ENCODE measurements at regions not wholly inside any gene's neighbourhood (a gene's known extent, or its start where the extent isn't known, plus 50 kb on each side); places are given as distances from the start of the nearest gene placed in this dataset.

GRCh38 chr3:148075771-148076716, 621.7 kb upstream of the AGTR1 start:
- DNase-seq (ENCODE audit: low read depth in 3 of 3, low spot score in 2 of 3) = peak in 1 of 3 donors; percentile 19

- DNase-seq (ENCODE audit: low read depth in 3 of 3, low spot score in 2 of 3) = no peak
Measured at GRCh38 chr3:148077318-148077923, 620.3 kb upstream of the AGTR1 start.

- DNase-seq (ENCODE audit: low read depth in 3 of 3, low spot score in 2 of 3) = no peak
Measured at GRCh38 chr3:148077965-148078364, 619.7 kb upstream of the AGTR1 start.

GRCh38 chr3:148078658-148079057, 619.0 kb upstream of the AGTR1 start:
- DNase-seq (ENCODE audit: low read depth in 3 of 3, low spot score in 2 of 3) = no peak

GRCh38 chr3:148079370-148079769, 618.3 kb upstream of the AGTR1 start:
- DNase-seq (ENCODE audit: low read depth in 3 of 3, low spot score in 2 of 3) = no peak

GRCh38 chr3:148081926-148082325, 615.8 kb upstream of the AGTR1 start:
- DNase-seq (ENCODE audit: low read depth in 3 of 3, low spot score in 2 of 3) = no peak

GRCh38 chr3:148082506-148083280, 615.0 kb upstream of the AGTR1 start:
- DNase-seq (ENCODE audit: low read depth in 3 of 3, low spot score in 2 of 3) = no peak

GRCh38 chr3:148083526-148084182, 614.0 kb upstream of the AGTR1 start:
- no peak for DNase-seq (ENCODE audit: low read depth in 3 of 3, low spot score in 2 of 3)

- DNase-seq (ENCODE audit: low read depth in 3 of 3, low spot score in 2 of 3) = no peak
Measured at GRCh38 chr3:148084931-148085330, 612.8 kb upstream of the AGTR1 start.

GRCh38 chr3:148087601-148088371, 609.9 kb upstream of the AGTR1 start:
- no peak for DNase-seq (ENCODE audit: low read depth in 3 of 3, low spot score in 2 of 3)

GRCh38 chr3:148089171-148089570, 608.5 kb upstream of the AGTR1 start:
- no peak for DNase-seq (ENCODE audit: low read depth in 3 of 3, low spot score in 2 of 3)

GRCh38 chr3:148090156-148090555, 607.5 kb upstream of the AGTR1 start:
- DNase-seq (ENCODE audit: low read depth in 3 of 3, low spot score in 2 of 3) = no peak

- no peak for DNase-seq (ENCODE audit: low read depth in 3 of 3, low spot score in 2 of 3)
Measured at GRCh38 chr3:148092624-148093347, 604.9 kb upstream of the AGTR1 start.

- DNase-seq (ENCODE audit: low read depth in 3 of 3, low spot score in 2 of 3) = no peak
Measured at GRCh38 chr3:148093753-148094152, 604.0 kb upstream of the AGTR1 start.

- no peak for DNase-seq (ENCODE audit: low read depth in 3 of 3, low spot score in 2 of 3)
Measured at GRCh38 chr3:148095962-148096361, 601.7 kb upstream of the AGTR1 start.

GRCh38 chr3:148100476-148100875, 597.2 kb upstream of the AGTR1 start:
- no peak for DNase-seq (ENCODE audit: low read depth in 3 of 3, low spot score in 2 of 3)

- no peak for DNase-seq (ENCODE audit: low read depth in 3 of 3, low spot score in 2 of 3)
Measured at GRCh38 chr3:148101061-148101460, 596.6 kb upstream of the AGTR1 start.

GRCh38 chr3:148102156-148102555, 595.5 kb upstream of the AGTR1 start:
- no peak for DNase-seq (ENCODE audit: low read depth in 3 of 3, low spot score in 2 of 3)

GRCh38 chr3:148106062-148106461, 591.6 kb upstream of the AGTR1 start:
- DNase-seq (ENCODE audit: low read depth in 3 of 3, low spot score in 2 of 3) = no peak
